Ascending aorta (tissue), 2 donors: ENCODE measurements at regions not wholly inside any gene's neighbourhood (a gene's known extent, or its start where the extent isn't known, plus 50 kb on each side); places are given as distances from the start of the nearest gene placed in this dataset.

ENCODE experiments used
- DNase-seq, 2 donors: peaks; one replicate each; pipeline ENCODE4 v3.0.0-alpha.2; 2019; ENCODE audit warnings: low spot score in 2 of 2
- H3K27ac ChIP-seq, 2 donors: fragments of 200-600 bp; sonication (generic); one replicate each; pipeline ENCODE4 v1.5.1; 2016 to 2017; ENCODE audit warnings: mild to moderate bottlenecking in 1 of 2
- H3K27me3 ChIP-seq: fragments of 200-600 bp; sonication (generic); one replicate; pipeline ENCODE4 v1.5.1; 2017
- H3K36me3 ChIP-seq, 2 donors: fragments of 200-600 bp; sonication (generic); one replicate each; pipeline ENCODE4 v1.5.1; 2016
- H3K4me1 ChIP-seq, 2 donors: fragments of 200-600 bp; sonication (generic); one replicate each; pipeline ENCODE4 v1.5.1; 2016 to 2017; ENCODE audit warnings: mild to moderate bottlenecking in 1 of 2
- H3K4me3 ChIP-seq, 2 donors: fragments of 200-600 bp; sonication (generic); one replicate each; pipeline ENCODE4 v1.5.1; 2016 to 2017; ENCODE audit warnings: mild to moderate bottlenecking in 1 of 2
- H3K9me3 ChIP-seq, 2 donors: fragments of 200-600 bp; sonication (generic); one replicate each; pipeline ENCODE4 v1.5.1; 2016
- CTCF ChIP-seq, 3 experiments: fragments of 200-600 bp in 2 of 3; fragments of 450-650 bp in 1 of 3; sonication (generic) in 2 of 3; IDR thresholded peaks; one replicate each; pipeline ENCODE4 v1.5.1; 2016 to 2019; ENCODE audit warnings: antibody characterized with exemption in 3 of 3, mild to moderate bottlenecking in 1 of 3, moderate library complexity in 1 of 3
- intact Hi-C: fragments of 100-400 bp; cut with DNase I; formaldehyde crosslinking; loops from one replicate; pipeline ENCODE4 v1.15.1; 2023

GRCh38 chr4:17275836-17276235 lies 236.1 kb downstream of the QDPR start:
- no peaks in the 10 kb centered on the region for H3K9me3 ChIP-seq
- no peak overlapping the region for H3K4me3 ChIP-seq
- DNase-seq: no peak

GRCh38 chr4:17273047-17273446 lies 238.8 kb downstream of the QDPR start:
- peaks cover 0 to 3% of the 10 kb centered on the region in 2 donors for H3K4me1 ChIP-seq
- intact Hi-C loops: no loop called here
- DNase-seq: no peak
- no peak overlapping the region for H3K4me3 ChIP-seq
- no peaks in the 10 kb centered on the region for H3K27me3 ChIP-seq
- H3K9me3 ChIP-seq: no peaks in the 10 kb centered on the region
- TF ChIP-seq CTCF (IDR thresholded peaks at IDR 0.05): no peak
- no peaks in the 10 kb centered on the region for H3K36me3 ChIP-seq
- no peak overlapping the region for H3K27ac ChIP-seq

More at GRCh38 chr4:17275836-17276235, 236.1 kb downstream of the QDPR start:
- no peak overlapping the region for H3K27ac ChIP-seq
- no peaks in the 10 kb centered on the region for H3K36me3 ChIP-seq
- intact Hi-C loops: no loop called here
- H3K4me1 ChIP-seq: peaks cover 0 to 3% of the 10 kb centered on the region in 2 donors
- H3K27me3 ChIP-seq: no peaks in the 10 kb centered on the region
- no peak for TF ChIP-seq CTCF (IDR thresholded peaks at IDR 0.05)

DNA sequence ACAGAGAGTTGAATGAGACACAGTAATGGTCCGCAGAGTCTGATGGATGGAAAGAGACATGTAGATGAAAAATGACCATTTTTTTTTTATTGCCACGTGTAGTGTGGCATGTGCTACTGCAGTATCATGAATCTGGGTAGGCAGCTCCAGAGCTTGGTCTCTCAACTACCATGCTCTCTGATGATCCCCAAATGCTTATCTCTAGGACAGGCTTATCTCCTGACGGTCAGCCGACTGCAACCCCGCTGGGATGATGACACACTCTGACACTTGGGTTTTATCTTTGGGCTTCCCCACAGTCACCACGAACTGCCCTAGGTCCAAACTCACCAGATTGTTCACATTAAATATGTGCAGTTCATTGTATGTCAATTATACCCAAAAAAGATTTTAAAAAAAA lies 239.7 kb downstream of the QDPR start:
- intact Hi-C loops: no loop called here
- H3K27me3 ChIP-seq: no peaks in the 10 kb centered on the region
- no peak overlapping the region for H3K27ac ChIP-seq
- no peak for TF ChIP-seq CTCF (IDR thresholded peaks at IDR 0.05)
- no peaks in the 10 kb centered on the region for H3K36me3 ChIP-seq
- H3K4me3 ChIP-seq: no peak overlapping the region
- DNase-seq: no peak
- peaks cover 0 to 3% of the 10 kb centered on the region in 2 donors for H3K4me1 ChIP-seq
- no peaks in the 10 kb centered on the region for H3K9me3 ChIP-seq

DNA sequence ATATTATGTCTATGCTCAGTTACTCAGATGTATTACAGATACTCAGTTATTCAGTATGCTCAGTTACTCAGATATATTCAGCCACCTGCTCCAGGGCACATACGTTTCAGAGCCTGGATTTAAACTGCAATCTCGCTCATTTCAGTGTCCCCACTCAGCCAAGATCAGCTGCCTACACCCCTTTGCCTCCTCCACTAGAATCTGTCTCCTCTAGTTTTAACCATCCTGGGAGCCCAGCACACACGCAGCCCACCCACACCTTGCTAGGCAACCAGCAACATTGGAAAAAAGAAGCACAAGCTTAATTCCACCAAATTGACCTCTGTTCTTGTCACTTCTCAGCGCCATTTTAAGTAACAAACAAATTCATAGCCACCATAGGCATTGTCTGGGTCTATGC lies 246.2 kb downstream of the QDPR start:
- intact Hi-C loops: no loop called here
- TF ChIP-seq CTCF (IDR thresholded peaks at IDR 0.05): no peak
- Histone ChIP-seq H3K36me3 (no peaks in the 10 kb centered on the region), H3K27me3 (no peaks in the 10 kb centered on the region), H3K27ac (no peak overlapping the region), H3K9me3 (no peaks in the 10 kb centered on the region), H3K4me1 (no peaks in the 10 kb centered on the region), H3K4me3 (no peak overlapping the region)
- DNase-seq: no peak

DNA sequence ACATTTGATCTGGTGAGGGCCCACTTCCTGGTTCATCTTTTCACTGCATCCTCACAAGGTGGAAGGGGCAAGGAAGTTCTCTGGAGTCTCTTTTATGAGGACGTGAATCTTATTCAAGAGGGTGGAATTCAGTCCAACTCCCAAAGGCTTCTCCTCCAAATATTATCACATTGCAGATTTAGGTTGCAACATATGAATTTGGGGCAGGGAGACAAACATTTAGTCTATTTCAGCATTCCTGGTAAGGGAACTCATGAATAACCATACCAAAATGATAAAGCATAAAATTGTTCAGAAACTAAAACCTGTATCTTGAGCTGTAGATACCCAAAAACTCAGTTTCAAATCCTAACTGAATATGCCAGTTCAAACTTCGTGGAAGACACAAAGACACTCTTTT lies 246.8 kb downstream of the QDPR start:
- no peak for TF ChIP-seq CTCF (IDR thresholded peaks at IDR 0.05)
- DNase-seq: no peak
- H3K9me3 ChIP-seq: no peaks in the 10 kb centered on the region
- no peaks in the 10 kb centered on the region for H3K27me3 ChIP-seq
- intact Hi-C loops: no loop called here
- H3K4me3 ChIP-seq: no peak overlapping the region
- no peaks in the 10 kb centered on the region for H3K36me3 ChIP-seq
- no peaks in the 10 kb centered on the region for H3K4me1 ChIP-seq
- H3K27ac ChIP-seq: no peak overlapping the region
